IMR-90 (cell line): ENCODE measurements at regions not wholly inside any gene's neighbourhood (a gene's known extent, or its start where the extent isn't known, plus 50 kb on each side); places are given as distances from the start of the nearest gene placed in this dataset.

Source experiments
- BHLHE40 ChIP-seq: fragments of 150-350 bp; IDR thresholded peaks from 2 replicates; pipeline ENCODE4 v1.6.1; 2016; ENCODE audit warnings: mild to moderate bottlenecking, low read depth, low read length
- MAZ ChIP-seq: IDR thresholded peaks from 2 replicates; pipeline ENCODE4 v1.6.1; 2012; ENCODE audit warnings: low read depth, mild to moderate bottlenecking, low read length, improper control_type of control experiment, moderate library complexity, borderline replicate concordance
- MXI1 ChIP-seq: IDR thresholded peaks from 2 replicates; pipeline ENCODE4 v1.6.1; 2012; ENCODE audit warnings: low read depth, mild to moderate bottlenecking, low read length, moderate library complexity, borderline replicate concordance
- POLR2A ChIP-seq: IDR thresholded peaks from 2 replicates; pipeline ENCODE4 v1.6.1; 2012; ENCODE audit warnings: mild to moderate bottlenecking, low read depth, low read length
- RAD21 ChIP-seq: IDR thresholded peaks from 2 replicates; pipeline ENCODE4 v1.6.1; 2012; ENCODE audit warnings: low read length, improper control_type of control experiment
- TF ChIP-seq, protein P1 (sequence below): conservative IDR thresholded peaks from 2 replicates; pipeline ENCODE4 v1.5.1; 2012; ENCODE audit warnings: mild to moderate bottlenecking, low read depth, low read length, improper control_type of control experiment
- TF ChIP-seq, protein P2 (sequence below): fragments of 150-350 bp; IDR thresholded peaks from 2 replicates; pipeline ENCODE4 v1.6.1; 2017; ENCODE audit warnings: mild to moderate bottlenecking, antibody characterized with exemption, low read length, low read depth

DNA sequence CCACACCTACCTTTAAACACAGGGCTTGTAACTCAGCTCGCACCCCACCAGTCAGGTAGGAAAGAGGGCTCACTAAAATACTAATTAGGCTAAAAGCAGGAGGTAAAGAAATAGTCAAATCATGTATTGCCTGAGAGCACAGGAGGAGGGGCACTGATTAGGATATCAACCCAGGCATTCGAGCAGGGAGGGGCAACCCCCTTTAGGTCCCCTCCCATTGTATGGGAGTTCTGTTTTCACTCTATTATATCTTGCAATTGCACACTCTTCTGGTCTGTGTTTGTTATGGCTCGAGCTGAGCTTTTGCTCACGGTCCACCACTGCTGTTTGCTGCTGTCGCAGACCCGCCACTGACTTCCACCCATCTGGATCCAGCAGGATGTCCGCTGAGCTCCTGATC lies 657.2 kb downstream of the PRIM2 start:
- TF ChIP-seq MXI1 (no peak), POLR2A (no peak), RAD21 (no peak), MAZ (no peak), BHLHE40 (no peak)
- TF ChIP-seq, protein P1, sequence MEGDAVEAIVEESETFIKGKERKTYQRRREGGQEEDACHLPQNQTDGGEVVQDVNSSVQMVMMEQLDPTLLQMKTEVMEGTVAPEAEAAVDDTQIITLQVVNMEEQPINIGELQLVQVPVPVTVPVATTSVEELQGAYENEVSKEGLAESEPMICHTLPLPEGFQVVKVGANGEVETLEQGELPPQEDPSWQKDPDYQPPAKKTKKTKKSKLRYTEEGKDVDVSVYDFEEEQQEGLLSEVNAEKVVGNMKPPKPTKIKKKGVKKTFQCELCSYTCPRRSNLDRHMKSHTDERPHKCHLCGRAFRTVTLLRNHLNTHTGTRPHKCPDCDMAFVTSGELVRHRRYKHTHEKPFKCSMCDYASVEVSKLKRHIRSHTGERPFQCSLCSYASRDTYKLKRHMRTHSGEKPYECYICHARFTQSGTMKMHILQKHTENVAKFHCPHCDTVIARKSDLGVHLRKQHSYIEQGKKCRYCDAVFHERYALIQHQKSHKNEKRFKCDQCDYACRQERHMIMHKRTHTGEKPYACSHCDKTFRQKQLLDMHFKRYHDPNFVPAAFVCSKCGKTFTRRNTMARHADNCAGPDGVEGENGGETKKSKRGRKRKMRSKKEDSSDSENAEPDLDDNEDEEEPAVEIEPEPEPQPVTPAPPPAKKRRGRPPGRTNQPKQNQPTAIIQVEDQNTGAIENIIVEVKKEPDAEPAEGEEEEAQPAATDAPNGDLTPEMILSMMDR: no peak
- TF ChIP-seq, protein P2, sequence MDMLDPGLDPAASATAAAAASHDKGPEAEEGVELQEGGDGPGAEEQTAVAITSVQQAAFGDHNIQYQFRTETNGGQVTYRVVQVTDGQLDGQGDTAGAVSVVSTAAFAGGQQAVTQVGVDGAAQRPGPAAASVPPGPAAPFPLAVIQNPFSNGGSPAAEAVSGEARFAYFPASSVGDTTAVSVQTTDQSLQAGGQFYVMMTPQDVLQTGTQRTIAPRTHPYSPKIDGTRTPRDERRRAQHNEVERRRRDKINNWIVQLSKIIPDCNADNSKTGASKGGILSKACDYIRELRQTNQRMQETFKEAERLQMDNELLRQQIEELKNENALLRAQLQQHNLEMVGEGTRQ: no peak
